ENCODE measurements at regions not wholly inside any gene's neighbourhood (a gene's known extent, or its start where the extent isn't known, plus 50 kb on each side); places are given as distances from the start of the nearest gene placed in this dataset.

- DNase-seq (ENCODE audit: low read depth) = no peak
Measured at GRCh38 chr11:43575913-43576310, 104.6 kb upstream of the HSD17B12 start.

- no peak for DNase-seq (ENCODE audit: low read depth)
Measured at GRCh38 chr11:43576320-43576802, 104.2 kb upstream of the HSD17B12 start.

- DNase-seq (ENCODE audit: low read depth) = peak; percentile 77
Measured at GRCh38 chr11:43576803-43577521, 103.6 kb upstream of the HSD17B12 start.

GRCh38 chr11:43577566-43578264, 102.8 kb upstream of the HSD17B12 start:
- no peak for DNase-seq (ENCODE audit: low read depth)

- peak; percentile 64 for DNase-seq (ENCODE audit: low read depth)
Measured at GRCh38 chr11:43578346-43579170, 102.0 kb upstream of the HSD17B12 start.

- peak; percentile 72 for DNase-seq (ENCODE audit: low read depth)
Measured at GRCh38 chr11:43579171-43579918, 101.2 kb upstream of the HSD17B12 start.

- no peak for DNase-seq (ENCODE audit: low read depth)
Measured at GRCh38 chr11:43579919-43580276, 100.6 kb upstream of the HSD17B12 start.

GRCh38 chr11:43580735-43581369, 99.7 kb upstream of the HSD17B12 start:
- peak; percentile 49 for DNase-seq (ENCODE audit: low read depth)

- no peak for DNase-seq (ENCODE audit: low read depth)
Measured at GRCh38 chr11:43581370-43582023, 99.0 kb upstream of the HSD17B12 start.

- DNase-seq (ENCODE audit: low read depth) = no peak
Measured at GRCh38 chr11:43582024-43582862, 98.3 kb upstream of the HSD17B12 start.

GRCh38 chr11:43582863-43583462, 97.6 kb upstream of the HSD17B12 start:
- no peak for DNase-seq (ENCODE audit: low read depth)

GRCh38 chr11:43583548-43583947, 97.0 kb upstream of the HSD17B12 start:
- DNase-seq (ENCODE audit: low read depth) = no peak

GRCh38 chr11:43585877-43586608, 94.5 kb upstream of the HSD17B12 start:
- no peak for DNase-seq (ENCODE audit: low read depth)

GRCh38 chr11:43589601-43590250, 90.8 kb upstream of the HSD17B12 start:
- DNase-seq (ENCODE audit: low read depth) = no peak

- DNase-seq (ENCODE audit: low read depth) = no peak
Measured at GRCh38 chr11:43601511-43601910, 79.0 kb upstream of the HSD17B12 start.

- DNase-seq (ENCODE audit: low read depth) = no peak
Measured at GRCh38 chr11:43602670-43603069, 77.9 kb upstream of the HSD17B12 start.

GRCh38 chr11:43614214-43614613, 66.3 kb upstream of the HSD17B12 start:
- DNase-seq (ENCODE audit: low read depth) = no peak

GRCh38 chr11:43619863-43620505, 60.6 kb upstream of the HSD17B12 start:
- DNase-seq (ENCODE audit: low read depth) = no peak
